ENCODE measurements at regions not wholly inside any gene's neighbourhood (a gene's known extent, or its start where the extent isn't known, plus 50 kb on each side); places are given as distances from the start of the nearest gene placed in this dataset.

- Histone ChIP-seq H3F3A (ENCODE audit: insufficient read depth, low read length) (no peaks in the 10 kb centered on the region), H3K27ac (ENCODE audit: low read length) (no peak overlapping the region), H3K4me1 (ENCODE audit: low read length) (no peaks in the 10 kb centered on the region), H3K9ac (ENCODE audit: low read length) (no peak overlapping the region), H3K27me3 (replicated peaks; ENCODE audit: insufficient read depth, low read length) (peaks cover 8% of the 10 kb centered on the region), H3K4me3 (ENCODE audit: low read length) (no peak overlapping the region), H3K4me2 (ENCODE audit: low read depth, low read length) (no peak overlapping the region), H2AFZ (ENCODE audit: low read length) (no peak overlapping the region), H3K9me3 (replicated peaks; ENCODE audit: insufficient read depth, low read length) (no peaks in the 10 kb centered on the region), H3K9me2 (replicated peaks; ENCODE audit: insufficient read depth, low read length) (no peaks in the 10 kb centered on the region), H4K20me1 (ENCODE audit: insufficient read depth, low read length) (no peaks in the 10 kb centered on the region), H3K36me3 (replicated peaks; ENCODE audit: insufficient read depth, low read length) (no peaks in the 10 kb centered on the region), H3K79me2 (ENCODE audit: low read length) (no peaks in the 10 kb centered on the region)
- DNase-seq: no peak
- TF ChIP-seq EZH2 (optimal IDR thresholded peaks at IDR 0.05; ENCODE audit: low read depth, low read length): no peak
These were observed 88.5 kb upstream of the ANO4 start for GRCh38 chr12:100706033-100706432.

GRCh38 chr12:100708591-100708990 is 86.0 kb upstream of the ANO4 start:
- Histone ChIP-seq H3F3A (ENCODE audit: insufficient read depth, low read length) (no peaks in the 10 kb centered on the region), H3K79me2 (ENCODE audit: low read length) (no peaks in the 10 kb centered on the region), H3K36me3 (replicated peaks; ENCODE audit: insufficient read depth, low read length) (no peaks in the 10 kb centered on the region), H3K9me2 (replicated peaks; ENCODE audit: insufficient read depth, low read length) (no peaks in the 10 kb centered on the region), H3K4me3 (ENCODE audit: low read length) (no peak overlapping the region), H3K9ac (ENCODE audit: low read length) (no peak overlapping the region), H3K27ac (ENCODE audit: low read length) (no peak overlapping the region), H3K9me3 (replicated peaks; ENCODE audit: insufficient read depth, low read length) (no peaks in the 10 kb centered on the region), H3K27me3 (replicated peaks; ENCODE audit: insufficient read depth, low read length) (no peaks in the 10 kb centered on the region), H4K20me1 (ENCODE audit: insufficient read depth, low read length) (no peaks in the 10 kb centered on the region), H3K4me2 (ENCODE audit: low read depth, low read length) (no peak overlapping the region), H3K4me1 (ENCODE audit: low read length) (no peaks in the 10 kb centered on the region), H2AFZ (ENCODE audit: low read length) (no peak overlapping the region)
- DNase-seq: no peak
- no peak for TF ChIP-seq EZH2 (optimal IDR thresholded peaks at IDR 0.05; ENCODE audit: low read depth, low read length)
- no peak for TF ChIP-seq CTCF (IDR thresholded peaks at IDR 0.05; ENCODE audit: low read length)
- no peak for TF ChIP-seq EZH2phosphoT487 (IDR thresholded peaks at IDR 0.05; ENCODE audit: low read length)

- no peak overlapping the region for H3K27ac ChIP-seq (ENCODE audit: low read length)
- no peaks in the 10 kb centered on the region for H4K20me1 ChIP-seq (ENCODE audit: insufficient read depth, low read length)
- H2AFZ ChIP-seq (ENCODE audit: low read length): no peak overlapping the region
- DNase-seq: no peak
- H3K79me2 ChIP-seq (ENCODE audit: low read length): no peaks in the 10 kb centered on the region
- peaks cover 4% of the 10 kb centered on the region; the same call in 1 of the 2 replicates for H3K27me3 ChIP-seq (replicated peaks; ENCODE audit: insufficient read depth, low read length)
- no peaks in the 10 kb centered on the region for H3K9me3 ChIP-seq (replicated peaks; ENCODE audit: insufficient read depth, low read length)
- peaks cover 18% of the 10 kb centered on the region for H3K4me1 ChIP-seq (ENCODE audit: low read length)
- H3K4me2 ChIP-seq (ENCODE audit: low read depth, low read length): no peak overlapping the region
- TF ChIP-seq EZH2 (optimal IDR thresholded peaks at IDR 0.05; ENCODE audit: low read depth, low read length): no peak
- no peak for TF ChIP-seq CTCF (IDR thresholded peaks at IDR 0.05; ENCODE audit: low read length)
- TF ChIP-seq EZH2phosphoT487 (IDR thresholded peaks at IDR 0.05; ENCODE audit: low read length): no peak
- H3K4me3 ChIP-seq (ENCODE audit: low read length): no peak overlapping the region
- H3K9me2 ChIP-seq (replicated peaks; ENCODE audit: insufficient read depth, low read length): no peaks in the 10 kb centered on the region
- H3F3A ChIP-seq (ENCODE audit: insufficient read depth, low read length): no peaks in the 10 kb centered on the region; the same call in 1 of the 2 replicates
- H3K36me3 ChIP-seq (replicated peaks; ENCODE audit: insufficient read depth, low read length): no peaks in the 10 kb centered on the region
- no peak overlapping the region for H3K9ac ChIP-seq (ENCODE audit: low read length)
These were observed 78.3 kb upstream of the ANO4 start for GRCh38 chr12:100715976-100716944.
